ENCODE measurements at regions not wholly inside any gene's neighbourhood (a gene's known extent, or its start where the extent isn't known, plus 50 kb on each side); places are given as distances from the start of the nearest gene placed in this dataset.

DNA sequence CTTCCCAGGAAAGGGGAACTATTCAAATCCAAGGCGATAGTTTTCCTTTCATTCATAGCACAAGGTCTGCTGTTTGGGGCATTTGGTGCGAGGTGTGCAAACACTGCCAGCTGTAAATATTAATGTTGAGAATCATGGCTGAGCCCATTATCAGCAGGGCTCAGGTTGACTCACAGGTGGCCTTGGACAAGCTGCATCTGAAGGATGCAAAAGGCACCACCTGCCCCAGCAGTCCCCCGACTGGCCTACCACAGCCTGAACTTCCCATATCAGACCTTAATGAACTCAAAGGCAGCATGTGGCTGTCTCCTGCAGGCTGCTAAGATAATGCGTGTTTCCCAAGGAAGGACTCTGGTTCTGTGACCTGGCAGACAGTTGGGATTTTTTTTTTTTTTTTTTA, 93.3 kb upstream of the MAP1LC3B2 start:
- H3K27me3 Mint-ChIP-seq, result no peaks in the 10 kb centered on the region
- Histone ChIP-seq H4K20me1 (ENCODE audit: control insufficient read depth, insufficient read depth, low read length, poor library complexity, severe bottlenecking) (no peaks in the 10 kb centered on the region), H3K4me3 (ENCODE audit: control extremely low read depth in 1 of 5, extremely low read depth in 1 of 5, insufficient read depth in 1 of 5, low read depth in 2 of 5, low read length in 4 of 5) (no peak overlapping the region), H3K9me3 (ENCODE audit: control extremely low read depth in 1 of 3, control insufficient read depth in 2 of 3, insufficient read depth in 1 of 3, low read length in 2 of 3) (no peaks in the 10 kb centered on the region), H3K4me1 (ENCODE audit: control insufficient read depth in 2 of 2, insufficient read depth in 2 of 2, low read length in 2 of 2) (no peaks in the 10 kb centered on the region), H3K79me2 (ENCODE audit: control insufficient read depth, insufficient read depth, low read length) (no peaks in the 10 kb centered on the region), H3K4me2 (replicated peaks; ENCODE audit: low read depth, low read length, poor library complexity, severe bottlenecking) (no peak overlapping the region), H3K36me3 (replicated peaks in 1 of 2; ENCODE audit: control extremely low read depth in 1 of 2, control insufficient read depth in 1 of 2, extremely low read depth in 1 of 2, insufficient read depth in 2 of 2, low read length in 1 of 2) (no peaks in the 10 kb centered on the region), H2AFZ (ENCODE audit: insufficient read depth, low read depth, low read length, poor library complexity, severe bottlenecking) (no peak overlapping the region), H3K9ac (ENCODE audit: low read length) (no peak overlapping the region), H3K27ac (ENCODE audit: low read length in 2 of 2) (no peak overlapping the region), H3K27me3 (replicated peaks in 1 of 4; ENCODE audit: control extremely low read depth in 1 of 4, control insufficient read depth in 3 of 4, insufficient read depth in 4 of 4, low read length in 3 of 4) (no peaks in the 10 kb centered on the region)
- DNase-seq (no peak), ATAC-seq (ENCODE audit: low read depth) (no peak)
- H3K4me3 Mint-ChIP-seq, result no peak overlapping the region
- ChIA-PET POLR2A (no interaction called here), CTCF (no interaction called here)
- 100% methylated on average over 1 of the region's 4 CpGs for WGBS (ENCODE audit: insufficient coverage)
- TF ChIP-seq EZH2 (IDR thresholded peaks at IDR 0.05; ENCODE audit: borderline replicate concordance, insufficient read depth, low read depth, low read length, poor library complexity, severe bottlenecking), result no peak
- TF ChIP-seq, protein P1, sequence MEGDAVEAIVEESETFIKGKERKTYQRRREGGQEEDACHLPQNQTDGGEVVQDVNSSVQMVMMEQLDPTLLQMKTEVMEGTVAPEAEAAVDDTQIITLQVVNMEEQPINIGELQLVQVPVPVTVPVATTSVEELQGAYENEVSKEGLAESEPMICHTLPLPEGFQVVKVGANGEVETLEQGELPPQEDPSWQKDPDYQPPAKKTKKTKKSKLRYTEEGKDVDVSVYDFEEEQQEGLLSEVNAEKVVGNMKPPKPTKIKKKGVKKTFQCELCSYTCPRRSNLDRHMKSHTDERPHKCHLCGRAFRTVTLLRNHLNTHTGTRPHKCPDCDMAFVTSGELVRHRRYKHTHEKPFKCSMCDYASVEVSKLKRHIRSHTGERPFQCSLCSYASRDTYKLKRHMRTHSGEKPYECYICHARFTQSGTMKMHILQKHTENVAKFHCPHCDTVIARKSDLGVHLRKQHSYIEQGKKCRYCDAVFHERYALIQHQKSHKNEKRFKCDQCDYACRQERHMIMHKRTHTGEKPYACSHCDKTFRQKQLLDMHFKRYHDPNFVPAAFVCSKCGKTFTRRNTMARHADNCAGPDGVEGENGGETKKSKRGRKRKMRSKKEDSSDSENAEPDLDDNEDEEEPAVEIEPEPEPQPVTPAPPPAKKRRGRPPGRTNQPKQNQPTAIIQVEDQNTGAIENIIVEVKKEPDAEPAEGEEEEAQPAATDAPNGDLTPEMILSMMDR (IDR thresholded peaks at IDR 0.05), result no peak
- H3K9me3 Mint-ChIP-seq (ENCODE audit: insufficient read depth), result no peaks in the 10 kb centered on the region
- H3K4me1 Mint-ChIP-seq, result no peaks in the 10 kb centered on the region
- intact Hi-C loops (cut with micrococcal nuclease), result no loop called here
- no peak overlapping the region for H3K27ac Mint-ChIP-seq

DNA sequence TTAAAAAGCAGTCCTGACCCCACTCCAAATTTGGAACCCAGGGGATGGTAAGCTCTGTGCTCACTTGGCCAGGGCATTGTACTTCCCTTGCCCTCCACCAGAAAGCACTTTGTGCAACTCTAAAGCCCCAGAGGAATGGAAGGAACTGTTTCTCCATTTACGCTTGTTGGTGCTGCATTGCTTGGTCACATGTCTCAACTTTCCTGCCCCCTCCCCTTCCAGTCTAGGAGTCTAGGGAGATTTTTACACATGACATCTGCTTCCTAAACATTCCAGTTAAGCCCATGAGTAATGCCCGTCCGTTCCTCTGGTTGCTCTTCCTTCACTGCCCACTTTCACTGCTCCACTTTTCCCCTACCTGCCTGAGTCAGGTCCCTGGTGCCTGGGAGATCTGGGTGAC, 92.6 kb upstream of the MAP1LC3B2 start:
- DNase-seq (no peak), ATAC-seq (ENCODE audit: low read depth) (no peak)
- Histone ChIP-seq H3K79me2 (ENCODE audit: control insufficient read depth, insufficient read depth, low read length) (no peaks in the 10 kb centered on the region), H3K9me3 (ENCODE audit: control extremely low read depth in 1 of 3, control insufficient read depth in 2 of 3, insufficient read depth in 1 of 3, low read length in 2 of 3) (no peaks in the 10 kb centered on the region), H3K9ac (ENCODE audit: low read length) (no peak overlapping the region), H3K4me3 (ENCODE audit: control extremely low read depth in 1 of 5, extremely low read depth in 1 of 5, insufficient read depth in 1 of 5, low read depth in 2 of 5, low read length in 4 of 5) (no peak overlapping the region), H3K27me3 (replicated peaks in 1 of 4; ENCODE audit: control extremely low read depth in 1 of 4, control insufficient read depth in 3 of 4, insufficient read depth in 4 of 4, low read length in 3 of 4) (no peaks in the 10 kb centered on the region), H2AFZ (ENCODE audit: insufficient read depth, low read depth, low read length, poor library complexity, severe bottlenecking) (no peak overlapping the region), H3K27ac (ENCODE audit: low read length in 2 of 2) (no peak overlapping the region), H3K36me3 (replicated peaks in 1 of 2; ENCODE audit: control extremely low read depth in 1 of 2, control insufficient read depth in 1 of 2, extremely low read depth in 1 of 2, insufficient read depth in 2 of 2, low read length in 1 of 2) (no peaks in the 10 kb centered on the region), H3K4me1 (ENCODE audit: control insufficient read depth in 2 of 2, insufficient read depth in 2 of 2, low read length in 2 of 2) (no peaks in the 10 kb centered on the region), H4K20me1 (ENCODE audit: control insufficient read depth, insufficient read depth, low read length, poor library complexity, severe bottlenecking) (no peaks in the 10 kb centered on the region), H3K4me2 (replicated peaks; ENCODE audit: low read depth, low read length, poor library complexity, severe bottlenecking) (no peak overlapping the region)
- no CpG with 5 or more reads among the region's 3 CpGs for WGBS (ENCODE audit: insufficient coverage)
- intact Hi-C loops (cut with micrococcal nuclease), result no loop called here
- ChIA-PET CTCF (no interaction called here), POLR2A (no interaction called here)
- H3K4me3 Mint-ChIP-seq, result no peak overlapping the region
- TF ChIP-seq, protein P1 (IDR thresholded peaks at IDR 0.05), result no peak
- no peak for TF ChIP-seq EZH2 (IDR thresholded peaks at IDR 0.05; ENCODE audit: borderline replicate concordance, insufficient read depth, low read depth, low read length, poor library complexity, severe bottlenecking)
- no peaks in the 10 kb centered on the region for H3K27me3 Mint-ChIP-seq
- H3K9me3 Mint-ChIP-seq (ENCODE audit: insufficient read depth), result no peaks in the 10 kb centered on the region
- H3K4me1 Mint-ChIP-seq, result no peaks in the 10 kb centered on the region
- no peak overlapping the region for H3K27ac Mint-ChIP-seq

Data from B cell (primary cell).